Stimulated activated CD4-positive, alpha-beta T cell treated with anti-CD3 and anti-CD28 coated beads, TNF-alpha, amount 100 ng/mL, for 24 hours (primary cell): ENCODE measurements at regions not wholly inside any gene's neighbourhood (a gene's known extent, or its start where the extent isn't known, plus 50 kb on each side); places are given as distances from the start of the nearest gene placed in this dataset.

Source experiments
- DNase-seq, 3 experiments: peaks; one replicate each; pipeline ENCODE4 v3.0.0-alpha.2; 2020; ENCODE audit warnings: low read depth in 3 of 3

DNA sequence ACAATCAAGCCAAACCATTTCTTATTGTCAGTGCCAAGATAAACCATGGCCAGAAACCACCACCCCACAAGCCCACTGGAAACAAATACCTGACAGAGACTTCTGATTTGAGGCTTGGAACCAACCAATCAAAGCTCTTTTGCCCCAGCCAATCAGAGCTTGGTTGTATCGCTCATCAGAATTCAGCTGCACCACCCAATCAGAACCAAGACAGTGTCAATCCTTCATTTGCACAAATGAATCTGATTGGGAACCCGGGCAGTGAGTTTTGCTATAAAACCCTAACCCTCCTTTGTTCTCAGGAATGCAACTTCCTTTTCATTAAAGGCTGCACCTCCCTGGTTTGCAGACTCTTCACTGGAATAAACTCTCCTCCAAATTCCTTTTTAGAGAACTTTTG is 87.4 kb downstream of the ELAPOR2 start:
- DNase-seq = no peak

DNA sequence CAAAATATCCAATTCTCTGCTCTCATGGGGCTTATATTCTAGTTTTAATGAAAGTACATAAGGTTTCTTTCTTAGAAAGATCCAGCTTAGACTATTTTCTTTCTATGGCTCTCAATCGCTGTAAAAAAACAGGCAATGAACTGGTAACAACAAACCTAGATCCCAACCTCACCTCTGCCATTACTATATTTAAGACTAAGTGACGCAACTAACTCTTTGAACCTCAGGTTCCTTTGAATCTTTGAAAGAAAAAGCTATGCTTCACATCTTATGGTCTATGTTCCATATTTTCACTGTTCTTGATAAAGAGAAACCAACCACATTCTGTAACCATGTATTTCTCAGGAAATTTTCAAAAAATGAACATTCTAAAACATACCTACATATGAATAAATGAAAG is 88.5 kb downstream of the ELAPOR2 start:
- DNase-seq = no peak

DNA sequence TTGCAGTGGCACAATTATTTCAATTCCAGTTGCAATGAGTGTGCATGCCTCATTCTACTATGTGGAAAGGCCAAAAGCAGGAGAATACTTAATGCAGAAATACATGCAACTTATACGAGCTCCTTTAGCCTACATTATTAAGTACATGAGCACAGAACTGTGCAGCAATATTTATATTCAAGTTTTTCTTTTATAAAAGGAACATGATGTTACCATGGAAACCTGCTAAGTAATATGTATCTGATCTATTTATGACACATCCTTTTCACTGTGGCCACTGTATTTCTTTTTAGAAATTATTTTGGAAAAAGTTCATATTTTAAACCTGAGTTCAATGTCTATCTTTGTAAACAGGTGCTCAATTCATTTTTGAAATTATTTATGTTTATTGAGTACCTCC is 88.9 kb downstream of the ELAPOR2 start:
- no peak for DNase-seq

DNA sequence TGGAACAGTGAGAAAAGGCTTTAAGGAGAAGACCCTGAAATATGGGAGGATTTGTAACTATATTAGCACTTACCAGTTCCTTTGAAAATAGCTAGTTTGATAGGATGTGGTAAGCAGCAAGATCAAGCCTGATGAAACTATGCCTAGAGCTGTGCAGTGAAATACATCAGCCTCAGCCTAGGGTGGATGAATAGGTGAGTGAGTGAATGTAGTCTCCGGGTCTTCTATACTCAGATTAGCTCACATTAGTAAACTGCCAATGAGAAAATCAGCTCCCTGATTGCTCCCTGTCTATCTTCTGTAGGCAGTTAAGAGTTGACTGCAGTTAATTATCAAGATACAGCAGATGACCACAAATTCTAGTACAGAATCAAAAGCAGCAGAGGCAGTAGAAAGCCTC is 89.6 kb downstream of the ELAPOR2 start:
- no peak for DNase-seq

DNA sequence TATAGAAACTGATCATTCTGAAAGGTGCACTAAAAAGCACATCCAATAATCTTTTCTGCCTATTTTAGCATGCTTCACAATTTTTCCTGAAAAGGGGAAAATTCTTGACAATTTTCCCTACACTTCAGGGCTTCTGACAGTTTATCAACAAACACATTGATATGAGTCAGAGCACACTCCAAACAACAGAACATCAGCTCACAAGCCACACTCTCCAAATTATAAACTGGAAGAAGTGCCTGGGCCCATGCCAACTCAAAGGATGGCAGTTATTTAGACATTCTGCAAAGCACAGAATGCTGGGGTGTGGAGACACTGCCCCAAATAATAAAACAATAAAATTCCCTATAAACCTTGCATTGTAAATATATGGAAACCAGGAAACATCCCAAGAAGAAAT is 90.8 kb downstream of the ELAPOR2 start:
- no peak for DNase-seq

DNA sequence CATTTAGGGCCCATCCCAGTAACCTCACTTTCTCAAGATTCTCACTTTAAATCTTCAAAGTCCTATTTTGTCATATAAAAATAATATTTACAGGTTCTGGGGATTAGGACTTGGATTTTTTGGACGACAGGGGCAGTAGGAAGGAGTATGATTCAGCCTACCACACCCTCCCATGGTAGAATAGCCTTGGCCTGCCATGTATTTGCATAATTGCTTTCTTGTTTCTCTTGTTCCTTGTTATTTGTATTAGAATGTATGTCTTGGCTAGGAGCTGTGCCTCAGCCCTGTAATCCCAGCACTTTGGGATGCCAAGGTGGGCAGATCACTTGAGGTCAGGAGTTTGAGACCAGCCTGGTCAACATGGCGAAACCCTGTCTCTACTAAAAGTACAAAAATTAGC is 92.5 kb downstream of the ELAPOR2 start:
- no peak for DNase-seq

DNA sequence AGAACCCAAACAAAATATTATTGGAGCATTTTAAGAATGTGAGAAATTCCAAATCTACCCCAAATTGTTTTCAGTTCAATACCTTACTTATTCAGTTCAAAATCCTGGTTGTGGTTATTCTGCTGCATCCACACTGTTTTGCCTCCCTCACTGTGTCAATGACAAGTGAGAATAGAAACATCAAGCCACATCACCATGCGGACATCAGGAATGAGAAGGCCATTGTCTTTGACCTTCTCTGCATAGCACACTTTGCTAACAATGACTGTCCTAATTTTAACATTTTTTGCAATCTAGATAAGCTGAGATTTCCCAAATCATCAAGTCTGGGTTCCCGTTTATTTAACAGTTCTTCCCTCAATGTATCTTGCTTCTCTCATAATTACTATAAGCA is 93.7 kb downstream of the ELAPOR2 start:
- DNase-seq = no peak

DNA sequence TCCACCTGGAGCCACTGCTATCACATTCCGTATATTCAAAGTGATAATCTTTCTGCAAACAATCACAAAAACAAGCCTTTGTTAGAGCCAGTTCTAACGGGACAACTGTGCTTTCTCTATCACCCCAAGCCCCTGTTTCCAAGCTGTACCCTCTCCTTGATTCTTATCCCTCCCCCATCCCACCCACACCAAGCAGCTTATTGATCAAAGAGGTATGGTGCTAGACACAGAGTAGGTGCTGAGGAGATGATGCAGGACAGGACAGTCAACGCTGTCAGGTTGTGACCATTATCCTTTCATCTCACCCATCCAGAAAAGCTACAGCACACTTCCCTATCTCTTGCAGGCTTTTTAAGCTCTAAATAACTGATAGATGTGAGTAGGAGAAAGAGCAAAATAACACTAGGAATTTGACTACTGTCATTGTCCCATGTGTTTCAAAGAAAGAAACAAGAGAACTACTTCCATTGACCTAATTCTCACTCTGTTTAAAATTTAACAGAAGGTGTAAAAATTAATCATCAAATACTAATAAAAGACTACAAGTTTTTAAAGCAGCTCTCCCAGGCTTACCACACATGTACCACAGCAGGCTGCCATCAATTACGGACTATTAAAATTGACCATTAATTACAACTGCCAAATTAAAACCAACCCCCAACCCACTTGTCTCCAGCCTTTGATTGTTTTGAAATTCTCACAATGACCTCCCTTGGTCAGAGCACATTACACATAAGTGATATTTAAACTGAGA is 94.3 kb downstream of the ELAPOR2 start:
- no peak for DNase-seq

DNA sequence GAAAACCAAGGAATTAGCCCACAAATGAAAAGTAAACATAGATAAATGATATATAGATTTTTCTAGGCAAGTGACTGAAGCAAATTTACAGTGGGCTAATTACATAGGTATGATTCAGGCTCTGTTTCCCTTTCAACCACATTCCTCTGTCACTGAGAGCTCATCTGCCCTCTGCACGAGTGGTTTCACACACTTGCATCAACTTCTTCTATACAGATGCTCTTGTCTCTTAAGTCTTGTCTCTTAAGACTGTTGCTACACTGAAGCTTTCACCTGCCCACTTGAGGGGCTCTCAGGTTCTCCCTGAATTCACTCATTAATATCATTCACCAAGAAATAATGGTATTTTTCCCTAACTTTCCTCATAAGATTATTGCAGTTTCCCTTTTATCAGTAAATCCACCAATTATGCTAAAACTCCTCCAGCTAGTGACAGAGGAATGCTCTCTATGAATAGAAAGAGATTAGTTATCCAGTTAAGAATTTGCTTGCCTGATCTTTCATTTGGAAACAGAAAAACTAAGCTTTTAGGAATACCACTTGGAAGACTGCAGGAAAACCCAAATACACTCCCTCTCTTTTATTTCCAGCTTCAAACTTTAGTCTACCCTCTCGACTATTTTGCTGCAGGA is 95.7 kb downstream of the ELAPOR2 start:
- no peak for DNase-seq

DNA sequence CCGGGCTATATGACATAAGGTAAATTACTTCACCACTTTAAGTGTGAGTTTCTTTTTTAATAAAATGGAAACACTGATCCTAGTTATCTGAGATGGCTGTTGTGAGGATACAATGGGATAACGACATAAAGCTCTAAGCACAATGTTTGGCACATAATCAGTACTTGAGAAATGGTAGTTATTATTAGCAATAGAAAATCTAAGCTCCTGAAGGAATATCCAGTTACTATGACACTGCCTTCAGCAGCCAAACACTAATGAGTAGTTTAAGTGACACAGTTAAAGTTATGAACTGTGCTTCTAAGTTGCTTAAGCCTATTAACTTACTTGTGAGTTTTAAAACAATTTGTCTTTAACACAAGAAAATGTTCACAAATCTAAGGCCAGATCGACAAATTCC is 96.8 kb downstream of the ELAPOR2 start:
- DNase-seq = no peak

DNA sequence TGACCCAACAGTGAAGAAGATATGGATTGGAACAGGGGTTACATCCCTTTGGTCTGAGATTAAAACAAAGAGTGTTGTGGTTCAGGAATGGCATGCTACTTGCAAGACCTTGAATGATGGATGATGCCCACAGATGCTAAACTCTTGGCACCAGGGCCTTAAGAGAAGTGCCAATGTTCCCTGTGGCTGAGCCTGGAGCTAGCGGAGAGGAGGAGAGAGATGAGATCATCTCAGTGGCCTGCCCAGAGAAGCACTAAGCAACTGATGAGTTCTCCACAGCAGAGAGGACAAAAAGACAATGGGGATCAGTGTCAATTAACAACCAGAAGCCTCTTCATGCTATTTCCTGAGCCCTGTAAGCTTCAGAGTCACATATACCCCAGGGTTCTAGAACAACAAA is 97.8 kb downstream of the ELAPOR2 start:
- no peak for DNase-seq

DNA sequence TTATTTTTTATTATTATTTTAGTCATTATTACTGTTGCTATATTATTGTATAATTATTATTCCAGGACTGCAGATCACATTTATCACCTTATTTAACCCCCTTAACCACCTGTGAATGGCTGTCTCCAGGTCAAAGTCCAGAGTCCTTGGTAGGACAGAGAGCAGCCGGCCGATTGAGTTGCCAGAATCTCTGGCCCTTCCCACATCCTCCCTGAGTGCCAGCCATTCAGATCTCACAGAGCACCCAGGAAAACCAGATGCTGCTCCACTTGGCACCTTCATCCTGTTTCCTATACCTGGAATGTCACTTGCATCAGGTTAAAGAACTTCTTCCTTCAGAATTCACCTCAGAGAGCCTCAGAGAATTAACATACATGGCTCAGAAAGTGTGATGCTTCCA is 101.1 kb downstream of the ELAPOR2 start:
- DNase-seq = no peak

DNA sequence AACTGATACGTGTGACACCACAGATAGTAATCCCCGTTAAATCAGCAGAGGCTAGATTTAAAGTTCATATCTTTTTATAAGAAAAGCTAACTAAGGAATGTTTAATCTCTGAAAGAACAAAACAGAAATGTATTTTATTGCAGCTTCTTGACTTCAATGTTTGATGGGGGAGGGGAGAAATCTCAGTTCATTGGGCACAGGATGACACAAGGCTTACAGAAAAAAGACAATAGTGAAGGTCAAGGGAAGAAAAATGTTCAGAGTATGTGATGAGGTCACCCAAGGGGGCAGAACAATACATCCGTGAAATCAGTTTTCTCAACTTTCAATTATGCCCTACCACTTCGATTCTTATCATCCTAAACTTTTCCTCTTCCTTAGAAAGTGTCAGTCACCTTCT is 102.9 kb downstream of the ELAPOR2 start:
- DNase-seq = no peak

DNA sequence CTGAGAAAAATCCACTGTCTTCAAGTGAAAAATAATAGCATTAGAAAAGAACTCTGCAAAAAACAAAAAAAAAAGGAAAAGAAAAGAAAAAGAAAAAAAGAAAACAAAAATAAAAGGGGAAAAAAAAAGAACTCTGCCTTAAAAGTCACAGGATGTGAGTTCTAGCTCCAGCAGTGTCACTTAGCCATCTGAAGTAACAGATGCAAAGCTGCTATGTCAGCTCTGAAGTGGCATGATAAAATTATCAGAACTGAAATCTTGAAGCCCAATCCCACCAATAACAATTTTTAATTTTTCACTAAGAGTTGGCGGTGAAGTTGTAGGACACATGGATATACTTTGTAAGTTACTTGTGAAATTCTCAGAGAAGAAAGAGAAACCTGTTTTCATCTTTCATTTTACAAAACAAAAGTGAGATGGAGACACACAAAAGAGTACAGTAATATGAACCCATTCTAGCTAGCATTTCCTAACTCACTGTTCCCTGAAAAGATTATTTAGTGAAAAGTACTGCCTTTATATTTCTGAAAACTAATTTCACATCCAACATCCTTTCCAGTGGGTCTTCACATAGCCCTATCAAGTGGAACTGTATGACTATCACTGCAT is 103.5 kb downstream of the ELAPOR2 start:
- DNase-seq = no peak

DNA sequence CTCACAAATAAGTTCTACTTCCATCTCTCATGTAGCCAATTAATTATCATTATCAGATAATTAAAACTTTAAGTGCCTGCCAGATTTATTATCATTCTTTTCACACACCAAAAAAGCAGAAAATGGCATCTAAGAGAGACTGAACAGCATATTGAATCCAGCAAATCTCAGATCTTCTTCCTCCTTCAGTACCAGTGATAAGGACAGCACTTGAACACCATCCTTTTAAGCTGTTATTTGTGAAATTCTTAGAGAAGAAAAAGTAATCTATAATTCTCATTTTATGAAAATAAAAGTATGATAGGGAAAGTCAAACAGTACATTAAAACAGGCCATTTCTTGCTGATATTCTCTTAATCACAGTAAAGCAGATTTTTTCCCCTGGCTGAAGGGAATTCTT is 104.5 kb downstream of the ELAPOR2 start:
- DNase-seq = no peak

DNA sequence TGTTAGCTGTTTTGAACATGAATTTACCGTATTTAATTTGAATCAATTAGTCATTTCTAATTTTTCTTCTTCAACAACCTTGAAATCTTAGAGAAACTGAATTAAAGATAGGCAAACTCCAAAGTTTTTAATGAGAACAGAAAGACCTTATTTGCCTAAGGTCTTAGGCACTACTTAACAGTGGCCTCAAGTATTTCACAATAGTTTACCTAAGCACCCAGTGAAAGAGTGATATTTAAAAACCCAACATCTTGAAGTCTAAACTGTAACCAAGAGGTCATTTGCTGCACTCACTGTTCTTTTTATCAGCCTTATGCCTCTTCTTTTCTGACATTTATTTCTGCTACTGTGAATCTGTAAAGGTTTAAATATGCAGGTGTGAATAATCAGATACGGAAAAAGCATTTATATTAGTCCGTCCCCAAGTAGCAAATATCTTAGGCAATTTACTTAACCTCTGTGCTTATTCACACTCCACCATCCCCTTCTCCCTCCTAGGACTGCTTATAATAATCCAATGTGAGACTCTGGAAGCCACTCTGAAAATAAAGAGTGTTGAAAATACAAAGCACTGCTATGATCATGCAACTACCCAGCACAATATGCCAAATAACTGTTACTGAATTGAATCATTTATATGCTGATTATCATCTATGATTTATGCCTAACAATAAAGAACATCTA is 105.7 kb downstream of the ELAPOR2 start:
- no peak for DNase-seq

DNA sequence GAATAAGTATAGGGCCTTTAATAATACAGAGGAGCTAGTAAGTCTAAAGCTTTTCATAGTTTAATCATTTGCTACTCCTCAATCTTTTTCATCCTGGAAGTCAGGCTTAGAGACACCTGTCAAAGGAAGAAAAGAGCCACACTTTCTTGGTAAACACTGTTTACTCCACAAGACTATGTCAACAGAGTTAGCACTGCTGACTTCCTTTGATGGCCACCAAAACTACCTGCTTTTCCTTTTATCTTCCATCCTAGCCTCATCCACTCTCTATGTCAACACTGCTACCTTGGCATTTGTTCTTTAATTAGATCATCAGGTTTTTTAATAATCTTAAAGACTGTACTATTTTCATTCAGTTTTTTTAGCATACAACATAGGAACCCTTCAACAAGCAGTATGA is 106.2 kb downstream of the ELAPOR2 start:
- no peak for DNase-seq

DNA sequence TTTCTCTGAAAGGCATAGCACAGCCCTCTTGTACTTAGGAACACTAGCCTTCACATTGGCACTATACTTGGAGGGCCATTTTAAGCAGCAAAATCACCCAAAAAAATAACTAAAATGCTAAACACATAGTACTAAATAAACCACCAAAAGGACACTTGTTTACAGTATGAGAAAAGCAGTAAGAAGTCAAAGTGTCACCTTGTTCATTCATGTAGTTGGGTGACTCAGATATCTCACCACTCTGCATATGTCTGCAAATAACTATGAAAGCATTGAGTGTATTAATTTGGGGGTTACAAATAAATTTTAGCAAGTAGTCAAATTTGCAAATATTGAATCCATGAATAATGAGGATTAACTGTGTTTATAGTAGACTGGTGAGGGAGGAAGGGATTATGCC is 107.6 kb downstream of the ELAPOR2 start:
- no peak for DNase-seq

DNA sequence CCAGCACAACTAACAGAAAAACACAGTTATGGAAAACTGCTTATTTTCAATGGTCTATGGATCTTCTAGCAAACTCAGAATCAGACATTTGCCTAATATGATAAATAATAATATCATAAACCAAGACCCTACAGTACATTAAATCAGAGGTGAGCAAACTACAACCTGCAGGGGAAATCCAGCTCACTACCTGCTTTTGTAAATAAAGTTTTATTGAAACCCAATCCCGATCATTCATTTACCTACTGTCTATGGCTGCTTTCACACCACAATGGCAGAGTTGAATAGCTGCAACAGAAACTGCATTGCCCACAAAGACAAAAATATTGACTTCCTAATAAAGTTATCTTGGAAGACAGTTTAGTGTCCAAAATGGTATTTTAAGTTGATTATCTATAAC is 108.5 kb downstream of the ELAPOR2 start:
- DNase-seq = no peak

DNA sequence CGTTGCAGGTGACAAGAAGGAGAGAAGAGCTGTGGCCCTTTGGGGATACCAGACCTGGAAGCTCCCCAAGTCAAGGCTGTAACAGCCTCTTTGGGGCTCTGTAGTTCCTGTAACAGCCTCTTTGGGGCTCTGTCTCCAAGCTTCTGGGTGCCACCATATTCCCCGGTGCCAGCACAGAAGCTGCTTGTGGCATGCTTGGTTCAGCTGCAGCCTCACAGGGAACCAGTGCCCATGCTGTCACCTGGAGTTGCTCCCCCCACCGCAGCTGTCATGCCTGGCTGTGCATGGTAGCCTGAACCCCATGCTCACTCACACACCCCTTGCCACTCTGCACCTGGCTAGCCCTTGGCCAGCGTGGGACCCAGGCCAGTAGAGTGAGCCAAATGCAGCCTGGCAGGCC is 109.1 kb downstream of the ELAPOR2 start:
- no peak for DNase-seq

DNA sequence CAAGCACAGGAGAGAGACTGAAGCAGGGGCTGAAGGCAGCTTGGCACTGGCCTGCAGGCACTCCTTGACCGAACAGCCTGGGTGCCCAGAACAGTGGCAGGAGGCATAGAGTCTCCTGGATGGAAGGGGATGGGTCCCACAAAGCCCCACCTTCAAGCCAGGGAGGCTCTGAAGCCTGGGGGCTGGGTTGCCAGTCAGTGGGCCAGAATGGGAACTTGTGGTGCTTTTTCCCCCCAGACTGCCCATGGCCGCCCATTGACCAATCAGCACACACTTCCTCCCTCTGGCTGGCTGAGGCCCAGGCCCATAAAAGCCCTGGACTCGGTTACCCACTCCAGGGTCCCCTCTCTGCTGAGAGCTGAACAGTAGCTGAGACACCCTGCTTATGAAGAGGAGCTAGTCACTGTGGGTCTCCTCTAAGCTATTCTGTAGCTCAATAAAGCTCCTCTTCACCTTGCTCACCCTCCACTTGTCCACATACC is 109.6 kb downstream of the ELAPOR2 start:
- no peak for DNase-seq

DNA sequence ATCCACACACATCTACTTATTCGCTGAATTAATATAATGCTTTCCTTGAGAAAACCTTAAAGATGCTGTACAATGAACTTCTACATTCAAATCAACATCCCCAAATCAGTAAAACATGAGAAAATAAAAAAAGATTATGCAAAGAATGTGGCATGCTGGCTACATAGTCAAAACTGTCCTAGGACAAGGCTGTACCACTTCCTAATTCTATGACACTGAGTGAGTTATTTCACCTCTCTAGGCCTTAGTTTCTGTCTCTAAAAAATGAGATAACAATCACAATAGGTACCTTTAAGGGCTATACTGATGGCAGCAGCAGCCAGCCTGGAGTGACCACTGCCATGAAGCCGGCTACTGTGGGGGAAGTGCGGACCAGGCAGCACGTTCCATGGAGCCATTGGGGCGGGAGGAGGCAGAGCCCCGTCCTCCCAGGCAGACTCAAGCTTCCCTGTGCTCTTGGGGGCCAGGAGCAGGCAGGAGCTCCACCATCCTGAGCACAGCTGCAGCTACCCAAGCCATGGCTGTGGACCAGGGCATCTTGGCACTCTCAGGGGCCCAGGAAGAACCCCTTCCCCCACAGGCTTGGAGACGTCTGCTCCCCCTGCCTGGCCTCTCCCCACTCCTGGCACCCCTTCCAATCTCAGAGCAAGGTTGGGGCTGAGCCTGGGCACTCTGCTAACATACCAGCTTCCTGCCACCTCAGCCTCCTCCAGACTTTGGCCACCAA is 110.2 kb downstream of the ELAPOR2 start:
- DNase-seq = no peak
